ENCODE measurements at regions not wholly inside any gene's neighbourhood (a gene's known extent, or its start where the extent isn't known, plus 50 kb on each side); places are given as distances from the start of the nearest gene placed in this dataset.

DNA sequence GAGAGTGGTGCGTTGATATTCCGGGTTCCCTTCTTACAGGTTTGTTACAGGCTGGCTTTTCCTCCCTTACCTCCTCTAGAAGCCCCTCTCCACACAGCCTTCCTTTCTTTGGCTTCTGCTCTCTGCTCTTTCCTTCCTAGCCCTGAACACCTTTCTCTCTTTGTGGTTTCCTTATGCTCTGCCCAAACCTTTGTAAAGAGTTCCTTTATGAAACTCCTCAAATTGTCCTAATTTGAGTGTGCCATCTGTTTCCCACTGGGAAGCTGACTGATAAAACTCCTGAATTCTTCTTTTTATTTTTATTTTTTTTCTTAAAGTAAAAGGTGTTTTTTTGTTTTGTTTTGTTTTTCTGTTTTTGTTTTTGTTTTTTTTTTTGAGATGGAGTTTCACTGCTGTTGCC lies 60.1 kb upstream of the OTX2 start:
- H3K4me3 ChIP-seq (ENCODE audit: low read depth, low read length): no peak overlapping the region

DNA sequence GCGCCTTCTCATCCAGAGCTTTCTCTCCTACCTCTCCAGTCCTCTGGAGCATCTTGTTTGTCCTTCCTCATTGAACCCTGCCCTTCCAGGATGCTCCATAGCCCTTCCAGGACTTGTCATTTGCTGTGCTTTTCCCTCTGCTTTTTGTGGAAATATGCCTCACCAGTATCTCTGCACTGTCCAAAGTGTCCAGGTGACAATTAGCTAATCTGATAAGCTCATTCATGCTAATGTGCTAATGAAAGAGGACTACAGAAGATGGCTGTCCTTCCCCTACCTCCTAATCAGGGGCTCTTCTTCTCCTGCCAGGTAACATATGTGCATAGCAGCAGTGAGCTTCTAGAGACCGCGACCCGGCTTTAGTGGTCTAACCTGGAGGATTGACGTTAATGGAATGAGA lies 58.4 kb upstream of the OTX2 start:
- no peak overlapping the region for H3K4me3 ChIP-seq (ENCODE audit: low read depth, low read length)

DNA sequence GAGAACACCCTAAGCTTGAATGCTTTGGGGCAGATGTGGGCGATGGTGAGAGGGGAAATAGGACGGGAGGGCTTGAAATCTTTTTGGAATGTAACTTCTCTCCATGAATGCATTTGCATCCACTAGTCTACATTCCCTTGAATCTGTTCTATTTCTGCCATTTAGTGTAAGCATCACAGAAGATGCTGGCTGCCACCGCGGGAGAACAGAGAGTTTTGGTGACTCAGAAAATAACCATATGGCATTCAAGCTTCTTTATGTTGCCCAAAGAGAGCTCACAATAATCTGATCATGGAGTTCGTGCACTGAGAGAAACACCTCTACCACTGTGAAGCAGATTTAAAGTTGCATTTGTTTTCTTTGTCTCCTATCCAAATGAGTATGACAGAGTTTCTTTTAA lies 52.6 kb upstream of the OTX2 start:
- no peak overlapping the region for H3K4me3 ChIP-seq (ENCODE audit: low read depth, low read length)

DNA sequence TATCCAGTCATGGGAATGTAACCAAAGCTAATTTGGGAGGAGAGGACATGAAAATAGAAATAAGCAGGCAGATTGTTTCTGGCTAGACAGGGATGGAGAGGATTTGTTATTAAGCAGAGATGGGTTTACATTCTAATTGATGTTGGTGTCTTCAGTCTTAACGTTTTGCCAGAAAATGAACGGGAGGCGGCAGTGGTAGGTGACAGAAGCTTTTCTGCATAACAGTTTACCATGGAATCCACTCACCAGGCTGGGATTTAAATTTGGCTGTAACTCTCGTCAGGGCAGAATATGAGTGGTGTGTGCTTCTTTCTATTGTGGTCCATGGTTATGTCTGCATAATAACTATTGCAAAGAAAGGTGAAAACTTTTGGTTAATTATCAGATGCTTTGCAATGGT lies 50.2 kb upstream of the OTX2 start:
- no peak overlapping the region for H3K4me3 ChIP-seq (ENCODE audit: low read depth, low read length)
